Erythroblast (primary cell): ENCODE measurements at regions not wholly inside any gene's neighbourhood (a gene's known extent, or its start where the extent isn't known, plus 50 kb on each side); places are given as distances from the start of the nearest gene placed in this dataset.

Experiments
- DNase-seq, 2 experiments: peaks; one replicate each; lab custom pipeline; 2025; lab: John Stamatoyannopoulos, UW
- GATA1 ChIP-seq: IDR thresholded peaks from 2 replicates; pipeline ENCODE4 v1.6.1; 2011; ENCODE audit warnings: low read depth, mild to moderate bottlenecking, control low read depth, low read length, moderate library complexity
- POLR2A ChIP-seq: IDR thresholded peaks from 2 replicates; pipeline ENCODE4 v1.6.1; 2011; ENCODE audit warnings: mild to moderate bottlenecking, low read length

GRCh38 chr16:51723036-51723724, 572.1 kb upstream of the SALL1 start:
- no peak for DNase-seq
- no peak for TF ChIP-seq GATA1
- no peak for TF ChIP-seq POLR2A

- no peak for DNase-seq
- TF ChIP-seq POLR2A (no peak), GATA1 (no peak)
Observed at GRCh38 chr16:51722467-51722866, 571.4 kb upstream of the SALL1 start.

- no peak for DNase-seq
Observed at GRCh38 chr16:51719376-51719775, 568.3 kb upstream of the SALL1 start.

GRCh38 chr16:51716195-51716594, 565.1 kb upstream of the SALL1 start:
- no peak for DNase-seq
- TF ChIP-seq GATA1, result no peak
- TF ChIP-seq POLR2A, result no peak

More at GRCh38 chr16:51719376-51719775, 568.3 kb upstream of the SALL1 start:
- TF ChIP-seq GATA1 (no peak), POLR2A (no peak)

- no peak for DNase-seq
- TF ChIP-seq GATA1, result no peak
- TF ChIP-seq POLR2A, result no peak
Observed at GRCh38 chr16:51713502-51713901, 562.4 kb upstream of the SALL1 start.

- TF ChIP-seq GATA1 (no peak), POLR2A (no peak)
Observed at GRCh38 chr16:51710905-51711563, 560.0 kb upstream of the SALL1 start.

GRCh38 chr16:51710186-51710585, 559.1 kb upstream of the SALL1 start:
- TF ChIP-seq POLR2A (no peak), GATA1 (no peak)
- DNase-seq, result no peak

More at GRCh38 chr16:51710905-51711563, 560.0 kb upstream of the SALL1 start:
- no peak for DNase-seq

- no peak for DNase-seq
- TF ChIP-seq GATA1 (no peak), POLR2A (no peak)
Observed at GRCh38 chr16:51708861-51709260, 557.8 kb upstream of the SALL1 start.

- no peak for DNase-seq
Observed at GRCh38 chr16:51707666-51708065, 556.6 kb upstream of the SALL1 start.

GRCh38 chr16:51705142-51705541, 554.1 kb upstream of the SALL1 start:
- TF ChIP-seq POLR2A, result no peak
- TF ChIP-seq GATA1, result no peak
- DNase-seq, result no peak

More at GRCh38 chr16:51707666-51708065, 556.6 kb upstream of the SALL1 start:
- no peak for TF ChIP-seq GATA1
- TF ChIP-seq POLR2A, result no peak

- TF ChIP-seq POLR2A (no peak), GATA1 (no peak)
Observed at GRCh38 chr16:51701025-51701424, 550.0 kb upstream of the SALL1 start.

GRCh38 chr16:51699686-51700396, 548.8 kb upstream of the SALL1 start:
- TF ChIP-seq POLR2A (no peak), GATA1 (no peak)
- DNase-seq, result no peak

More at GRCh38 chr16:51701025-51701424, 550.0 kb upstream of the SALL1 start:
- no peak for DNase-seq

GRCh38 chr16:51698647-51699046, 547.6 kb upstream of the SALL1 start:
- TF ChIP-seq POLR2A (no peak), GATA1 (no peak)
- DNase-seq, result no peak

- no peak for TF ChIP-seq POLR2A
- no peak for TF ChIP-seq GATA1
- DNase-seq, result no peak
Observed at GRCh38 chr16:51697454-51697853, 546.4 kb upstream of the SALL1 start.
